H1 (cell line): ENCODE measurements at regions not wholly inside any gene's neighbourhood (a gene's known extent, or its start where the extent isn't known, plus 50 kb on each side); places are given as distances from the start of the nearest gene placed in this dataset.

ENCODE experiments used
- CTCF ChIA-PET: fragments of 300-600 bp; sonication (Branson Sonifier 250); formaldehyde crosslinking; loops from one replicate; lab custom pipeline; 2021; ENCODE audit not compliant: partially characterized antibody; lab: Charles Lee
- POLR2A ChIA-PET: fragments of 300-600 bp; sonication (Branson Sonifier 250); formaldehyde crosslinking; loops from one replicate; lab custom pipeline; 2021; ENCODE audit warnings: inconsistent platforms; ENCODE audit not compliant: partially characterized antibody; lab: Charles Lee
- DNase-seq, 2 experiments: peaks; one replicate each; pipeline versions ENCODE4 v3.0.0 to v3.0.0-alpha.2; 2010 to 2022; ENCODE audit warnings: low spot score in 2 of 2, low read depth in 1 of 2, mixed read lengths in 1 of 2
- FAIRE-seq: peaks from 2 replicates; lab custom pipeline; 2011; peaks lifted over from hg19 to GRCh38; lab: Jason Lieb, UNC
- H2AFZ ChIP-seq: 2 replicates; pipeline ENCODE4 v1.8.1; 2012; ENCODE audit warnings: low read length, inconsistent platforms
- H2AK5ac ChIP-seq: 2 replicates; pipeline ENCODE4 v1.6.1; 2013; ENCODE audit warnings: low read depth, low read length
- H2BK120ac ChIP-seq: replicated peaks from 2 replicates; pipeline ENCODE3; 2013; ENCODE audit warnings: low read depth, low read length, inconsistent platforms
- H2BK12ac ChIP-seq: 2 replicates; pipeline ENCODE4 v1.6.1; 2013; ENCODE audit warnings: low read depth, low read length
- H2BK15ac ChIP-seq: 2 replicates; pipeline ENCODE4 v1.6.1; 2013; ENCODE audit warnings: low read length
- H2BK20ac ChIP-seq: 2 replicates; pipeline ENCODE4 v1.6.1; 2013; ENCODE audit warnings: low read length
- H2BK5ac ChIP-seq: 2 replicates; pipeline ENCODE4 v1.6.1; 2013; ENCODE audit warnings: low read depth, low read length
- H3K14ac ChIP-seq: 2 replicates; pipeline ENCODE4 v1.6.1; 2013; ENCODE audit warnings: inconsistent platforms; ENCODE audit not compliant: insufficient read length
- H3K18ac ChIP-seq: 2 replicates; pipeline ENCODE4 v1.6.1; 2013; ENCODE audit warnings: low read length; ENCODE audit errors: extremely low read depth
- H3K23ac ChIP-seq: 2 replicates; pipeline ENCODE4 v1.6.1; 2013; ENCODE audit warnings: inconsistent platforms; ENCODE audit not compliant: insufficient read length
- H3K23me2 ChIP-seq: 2 replicates; pipeline ENCODE4 v1.6.1; 2013; ENCODE audit warnings: low read depth, low read length
- H3K27ac ChIP-seq: 2 replicates; pipeline ENCODE4 v1.6.1; 2011; ENCODE audit warnings: low read depth, low read length, inconsistent platforms
- H3K27me3 ChIP-seq, 4 experiments: replicated peaks in 1 of 4; 1 replicate in 1 of 4; 2 replicates in 3 of 4; pipeline versions ENCODE4 v1.6.1 to v1.8.1; 2011 to 2013; ENCODE audit warnings: low read length in 3 of 4, mild to moderate bottlenecking in 3 of 4, inconsistent platforms in 2 of 4, mixed read lengths in 2 of 4, moderate library complexity in 1 of 4; ENCODE audit not compliant: control insufficient read depth in 3 of 4, insufficient read depth in 3 of 4; ENCODE audit errors: extremely low read depth in 1 of 4
- H3K36me3 ChIP-seq, 4 experiments: 2 replicates each; pipeline versions ENCODE4 v1.6.1 to v1.8.1; 2011 to 2013; ENCODE audit warnings: mild to moderate bottlenecking in 4 of 4, low read length in 3 of 4, moderate library complexity in 2 of 4, control low read depth in 1 of 4, inconsistent platforms in 1 of 4; ENCODE audit not compliant: insufficient read depth in 4 of 4, control insufficient read depth in 2 of 4
- H3K4ac ChIP-seq: replicated peaks from 2 replicates; pipeline ENCODE3; 2013; ENCODE audit warnings: low read length, low read depth, mixed read lengths, inconsistent platforms; ENCODE audit not compliant: insufficient read length
- H3K4me1 ChIP-seq, 4 experiments: replicated peaks in 1 of 4; 1 replicate in 1 of 4; 2 replicates in 3 of 4; pipeline versions ENCODE4 v1.6.1 to v1.8.1; 2011 to 2013; ENCODE audit warnings: low read length in 3 of 4, inconsistent platforms in 2 of 4, mixed read lengths in 1 of 4; ENCODE audit not compliant: insufficient read depth in 4 of 4, control insufficient read depth in 3 of 4
- H3K4me2 ChIP-seq, 2 experiments: 2 replicates each; pipeline versions ENCODE4 v1.6.1 to v1.8.1; 2011 to 2013; ENCODE audit warnings: low read depth in 2 of 2, low read length in 2 of 2, control low read depth in 1 of 2, inconsistent platforms in 1 of 2, mild to moderate bottlenecking in 1 of 2; ENCODE audit not compliant: insufficient read depth in 1 of 2
- H3K4me3 ChIP-seq, 4 experiments: fragments of 200-600, 300-600 bp in 1 of 4; sonication (generic), shearing (Covaris generic), sonication (Bioruptor Twin) in 1 of 4; 2 replicates each; pipeline versions ENCODE4 v1.5.1 to v1.8.1; 2011 to 2016; ENCODE audit warnings: low read length in 4 of 4, low read depth in 3 of 4, control low read depth in 2 of 4, inconsistent platforms in 2 of 4, mild to moderate bottlenecking in 2 of 4, mixed read lengths in 1 of 4, moderate library complexity in 1 of 4; ENCODE audit not compliant: insufficient read depth in 2 of 4; ENCODE audit errors: extremely low read depth in 1 of 4
- H3K56ac ChIP-seq: replicated peaks from 2 replicates; pipeline ENCODE3; 2013; ENCODE audit warnings: low read depth, mild to moderate bottlenecking, mixed read lengths, low read length, inconsistent platforms; ENCODE audit not compliant: insufficient read length
- H3K79me1 ChIP-seq: 2 replicates; pipeline ENCODE4 v1.6.1; 2013; ENCODE audit warnings: low read depth, low read length, control low read depth
- H3K79me2 ChIP-seq, 2 experiments: 2 replicates each; pipeline versions ENCODE4 v1.6.1 to v1.8.1; 2012 to 2013; ENCODE audit warnings: low read length in 2 of 2, mild to moderate bottlenecking in 2 of 2, inconsistent platforms in 1 of 2; ENCODE audit not compliant: insufficient read depth in 2 of 2, control insufficient read depth in 1 of 2
- H3K9ac ChIP-seq, 4 experiments: replicated peaks in 1 of 4; 1 replicate in 1 of 4; 2 replicates in 3 of 4; pipeline versions ENCODE4 v1.6.1 to v1.8.1; 2011 to 2013; ENCODE audit warnings: low read depth in 3 of 4, low read length in 3 of 4, control low read depth in 2 of 4, mild to moderate bottlenecking in 2 of 4, moderate library complexity in 2 of 4, inconsistent platforms in 1 of 4; ENCODE audit errors: extremely low read depth in 1 of 4
- H3K9me3 ChIP-seq, 2 experiments: 2 replicates each; pipeline versions ENCODE4 v1.6.1 to v1.8.1; 2012 to 2013; ENCODE audit warnings: mild to moderate bottlenecking in 2 of 2, moderate library complexity in 2 of 2, control low read depth in 1 of 2, inconsistent platforms in 1 of 2, low read depth in 1 of 2, low read length in 1 of 2, mixed read lengths in 1 of 2; ENCODE audit not compliant: insufficient read depth in 2 of 2
- H4K20me1 ChIP-seq, 2 experiments: replicated peaks in 1 of 2; 2 replicates each; pipeline versions ENCODE3 to v1.8.1; 2011 to 2013; ENCODE audit warnings: inconsistent platforms in 2 of 2, low read length in 2 of 2, mild to moderate bottlenecking in 1 of 2; ENCODE audit not compliant: insufficient read depth in 2 of 2, control insufficient read depth in 1 of 2
- H4K5ac ChIP-seq: 2 replicates; pipeline ENCODE4 v1.6.1; 2013; ENCODE audit warnings: low read length, low read depth, mixed read lengths, inconsistent platforms; ENCODE audit not compliant: insufficient read length
- H4K8ac ChIP-seq: 2 replicates; pipeline ENCODE4 v1.8.0; 2013; ENCODE audit warnings: mild to moderate bottlenecking, moderate library complexity, low read length, inconsistent platforms; ENCODE audit not compliant: insufficient read depth; ENCODE audit errors: extremely low read depth
- H4K91ac ChIP-seq: replicated peaks from 2 replicates; pipeline ENCODE3; 2013; ENCODE audit warnings: low read length, mixed read lengths, inconsistent platforms; ENCODE audit not compliant: insufficient read length
- BACH1 ChIP-seq: IDR thresholded peaks from 2 replicates; pipeline ENCODE4 v1.6.1; 2012; ENCODE audit warnings: low read length, improper control_type of control experiment
- GABPA ChIP-seq: IDR thresholded peaks from 2 replicates; pipeline ENCODE4 v1.6.1; 2011; ENCODE audit warnings: mild to moderate bottlenecking, low read length, moderate library complexity, borderline replicate concordance; ENCODE audit not compliant: insufficient read depth
- JUND ChIP-seq: IDR thresholded peaks from 2 replicates; pipeline ENCODE4 v1.6.1; 2011; ENCODE audit warnings: mild to moderate bottlenecking, improper control_type of control experiment, low read length
- RNF2 ChIP-seq: fragments of 200-900, 300-1000 bp; sonication (generic); IDR thresholded peaks from 2 replicates; pipeline ENCODE4 v1.7.1; 2016; ENCODE audit warnings: borderline replicate concordance, low read depth, mild to moderate bottlenecking, antibody characterized with exemption, low read length; ENCODE audit not compliant: poor library complexity, severe bottlenecking; ENCODE audit errors: missing control alignments
- RXRA ChIP-seq: IDR thresholded peaks from 2 replicates; pipeline ENCODE4 v1.6.1; 2011; ENCODE audit warnings: low read depth, mild to moderate bottlenecking, low read length, moderate library complexity; ENCODE audit not compliant: insufficient read depth
- SIRT6 ChIP-seq: IDR thresholded peaks from one replicate; pipeline ENCODE4 v1.7.1; 2012; ENCODE audit warnings: low read length, inconsistent platforms
- WGBS, 2 experiments: shearing (Covaris generic) in 1 of 2; methylation state at CpG; one replicate each; pipeline versions ENCODE4 v1.1.6 to v1.1.7; 2013 to 2015; ENCODE audit warnings: low lambda C conversion rate in 2 of 2, mixed read lengths in 2 of 2, inconsistent platforms in 1 of 2, low coverage in 1 of 2, missing lambda C conversion rate in 1 of 2; ENCODE audit not compliant: insufficient replicate concordance in 2 of 2, insufficient coverage in 1 of 2, insufficient read length in 1 of 2; ENCODE audit errors: extremely low coverage in 1 of 2, missing lambda C conversion rate in 1 of 2; 5-methylcytosine and 5-hydroxymethylcytosine counted together

- Histone ChIP-seq H3K23ac (no peak overlapping the region), H3K4me1 (no peaks in the 10 kb centered on the region), H3K9me3 (no peaks in the 10 kb centered on the region), H2BK20ac (no peak overlapping the region), H2BK12ac (no peak overlapping the region), H3K14ac (no peak overlapping the region), H4K5ac (no peak overlapping the region), H3K4me2 (no peak overlapping the region), H4K8ac (no peak overlapping the region), H3K23me2 (no peaks in the 10 kb centered on the region), H2BK5ac (no peak overlapping the region), H3K4ac (no peak overlapping the region), H2AK5ac (no peak overlapping the region), H4K20me1 (no peaks in the 10 kb centered on the region), H3K79me1 (no peaks in the 10 kb centered on the region), H3K18ac (no peak overlapping the region), H2AFZ (no peak overlapping the region), H3K79me2 (no peaks in the 10 kb centered on the region), H3K27me3 (no peaks in the 10 kb centered on the region), H2BK15ac (no peak overlapping the region), H4K91ac (no peak overlapping the region), H3K36me3 (no peaks in the 10 kb centered on the region), H3K4me3 (no peak overlapping the region), H3K27ac (no peak overlapping the region), H3K9ac (no peak overlapping the region), H2BK120ac (no peak overlapping the region), H3K56ac (no peak overlapping the region)
- CTCF ChIA-PET, result no interaction called here
- WGBS, 2 experiments, result 83% methylated on average over 2 of the region's 2 CpGs; no CpG with 5 or more reads in 1 of the 2 experiments
- no peak for FAIRE-seq
- no peak for DNase-seq
- TF ChIP-seq JUND (no peak), RXRA (no peak), RNF2 (no peak), GABPA (no peak), BACH1 (no peak), SIRT6 (no peak)
- POLR2A ChIA-PET, result no interaction called here
Observed at GRCh38 chr7:84370114-84370513, 175.5 kb upstream of the SEMA3A start.
